Ascending aorta (tissue), 2 donors: ENCODE measurements at regions not wholly inside any gene's neighbourhood (a gene's known extent, or its start where the extent isn't known, plus 50 kb on each side); places are given as distances from the start of the nearest gene placed in this dataset.

Source experiments
- DNase-seq, 2 donors: peaks; one replicate each; pipeline ENCODE4 v3.0.0-alpha.2; 2019; ENCODE audit warnings: low spot score in 2 of 2
- H3K27ac ChIP-seq, 2 donors: fragments of 200-600 bp; sonication (generic); one replicate each; pipeline ENCODE4 v1.5.1; 2016 to 2017; ENCODE audit warnings: mild to moderate bottlenecking in 1 of 2
- H3K27me3 ChIP-seq: fragments of 200-600 bp; sonication (generic); one replicate; pipeline ENCODE4 v1.5.1; 2017
- H3K36me3 ChIP-seq, 2 donors: fragments of 200-600 bp; sonication (generic); one replicate each; pipeline ENCODE4 v1.5.1; 2016
- H3K4me1 ChIP-seq, 2 donors: fragments of 200-600 bp; sonication (generic); one replicate each; pipeline ENCODE4 v1.5.1; 2016 to 2017; ENCODE audit warnings: mild to moderate bottlenecking in 1 of 2
- H3K4me3 ChIP-seq, 2 donors: fragments of 200-600 bp; sonication (generic); one replicate each; pipeline ENCODE4 v1.5.1; 2016 to 2017; ENCODE audit warnings: mild to moderate bottlenecking in 1 of 2
- H3K9me3 ChIP-seq, 2 donors: fragments of 200-600 bp; sonication (generic); one replicate each; pipeline ENCODE4 v1.5.1; 2016
- intact Hi-C: fragments of 100-400 bp; cut with DNase I; formaldehyde crosslinking; loops from one replicate; pipeline ENCODE4 v1.15.1; 2023
- TF ChIP-seq, protein P1 (sequence below), 3 experiments: fragments of 200-600 bp in 2 of 3; fragments of 450-650 bp in 1 of 3; sonication (generic) in 2 of 3; IDR thresholded peaks; one replicate each; pipeline ENCODE4 v1.5.1; 2016 to 2019; ENCODE audit warnings: antibody characterized with exemption in 3 of 3, mild to moderate bottlenecking in 1 of 3, moderate library complexity in 1 of 3

GRCh38 chr13:109667056-109667455 is 119.3 kb downstream of the IRS2 start:
- TF ChIP-seq, protein P1, sequence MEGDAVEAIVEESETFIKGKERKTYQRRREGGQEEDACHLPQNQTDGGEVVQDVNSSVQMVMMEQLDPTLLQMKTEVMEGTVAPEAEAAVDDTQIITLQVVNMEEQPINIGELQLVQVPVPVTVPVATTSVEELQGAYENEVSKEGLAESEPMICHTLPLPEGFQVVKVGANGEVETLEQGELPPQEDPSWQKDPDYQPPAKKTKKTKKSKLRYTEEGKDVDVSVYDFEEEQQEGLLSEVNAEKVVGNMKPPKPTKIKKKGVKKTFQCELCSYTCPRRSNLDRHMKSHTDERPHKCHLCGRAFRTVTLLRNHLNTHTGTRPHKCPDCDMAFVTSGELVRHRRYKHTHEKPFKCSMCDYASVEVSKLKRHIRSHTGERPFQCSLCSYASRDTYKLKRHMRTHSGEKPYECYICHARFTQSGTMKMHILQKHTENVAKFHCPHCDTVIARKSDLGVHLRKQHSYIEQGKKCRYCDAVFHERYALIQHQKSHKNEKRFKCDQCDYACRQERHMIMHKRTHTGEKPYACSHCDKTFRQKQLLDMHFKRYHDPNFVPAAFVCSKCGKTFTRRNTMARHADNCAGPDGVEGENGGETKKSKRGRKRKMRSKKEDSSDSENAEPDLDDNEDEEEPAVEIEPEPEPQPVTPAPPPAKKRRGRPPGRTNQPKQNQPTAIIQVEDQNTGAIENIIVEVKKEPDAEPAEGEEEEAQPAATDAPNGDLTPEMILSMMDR (IDR thresholded peaks at IDR 0.05), result no peak
- Histone ChIP-seq H3K4me3 (no peak overlapping the region), H3K27ac (no peak overlapping the region), H3K36me3 (no peaks in the 10 kb centered on the region), H3K4me1 (no peaks in the 10 kb centered on the region), H3K27me3 (no peaks in the 10 kb centered on the region), H3K9me3 (no peaks in the 10 kb centered on the region)
- no peak for DNase-seq
- intact Hi-C loops, result no loop called here

- Histone ChIP-seq H3K4me1 (no peaks in the 10 kb centered on the region), H3K36me3 (no peaks in the 10 kb centered on the region), H3K27me3 (no peaks in the 10 kb centered on the region), H3K4me3 (no peak overlapping the region), H3K9me3 (no peaks in the 10 kb centered on the region), H3K27ac (no peak overlapping the region)
- intact Hi-C loops, result no loop called here
- no peak for DNase-seq
- TF ChIP-seq, protein P1 (IDR thresholded peaks at IDR 0.05), result no peak
These were observed 119.7 kb downstream of the IRS2 start for GRCh38 chr13:109666656-109667055.

- H3K9me3 ChIP-seq, result no peaks in the 10 kb centered on the region
- no peaks in the 10 kb centered on the region for H3K27me3 ChIP-seq
- no peak overlapping the region for H3K27ac ChIP-seq
- H3K4me1 ChIP-seq, result no peaks in the 10 kb centered on the region
- DNase-seq, result no peak
- H3K4me3 ChIP-seq, result no peak overlapping the region
- TF ChIP-seq, protein P1 (IDR thresholded peaks at IDR 0.05), result no peak
- intact Hi-C loops, result no loop called here
- no peaks in the 10 kb centered on the region for H3K36me3 ChIP-seq
These were observed 120.6 kb downstream of the IRS2 start for GRCh38 chr13:109665781-109666249.

- intact Hi-C loops, result no loop called here
- Histone ChIP-seq H3K9me3 (no peaks in the 10 kb centered on the region), H3K4me3 (no peak overlapping the region), H3K4me1 (no peaks in the 10 kb centered on the region), H3K36me3 (no peaks in the 10 kb centered on the region), H3K27me3 (no peaks in the 10 kb centered on the region), H3K27ac (no peak overlapping the region)
- TF ChIP-seq, protein P1 (IDR thresholded peaks at IDR 0.05), result no peak
- no peak for DNase-seq
These were observed 121.1 kb downstream of the IRS2 start for GRCh38 chr13:109665240-109665639.

- no peak overlapping the region for H3K4me3 ChIP-seq
- H3K36me3 ChIP-seq, result no peaks in the 10 kb centered on the region
- H3K27me3 ChIP-seq, result no peaks in the 10 kb centered on the region
- no peak for DNase-seq
- no peak overlapping the region for H3K27ac ChIP-seq
- TF ChIP-seq, protein P1 (IDR thresholded peaks at IDR 0.05), result no peak
- H3K9me3 ChIP-seq, result no peaks in the 10 kb centered on the region
- no peaks in the 10 kb centered on the region for H3K4me1 ChIP-seq
- intact Hi-C loops, result no loop called here
These were observed 129.0 kb downstream of the IRS2 start for GRCh38 chr13:109657395-109657794.

- no peaks in the 10 kb centered on the region for H3K27me3 ChIP-seq
- intact Hi-C loops, result no loop called here
- H3K9me3 ChIP-seq, result no peaks in the 10 kb centered on the region
- H3K4me3 ChIP-seq, result no peak overlapping the region
- H3K36me3 ChIP-seq, result no peaks in the 10 kb centered on the region
- no peak for DNase-seq
- TF ChIP-seq, protein P1 (IDR thresholded peaks at IDR 0.05), result no peak
- no peak overlapping the region for H3K27ac ChIP-seq
- H3K4me1 ChIP-seq, result no peaks in the 10 kb centered on the region
These were observed 130.2 kb downstream of the IRS2 start for GRCh38 chr13:109656206-109656605.
